Muscle layer of duodenum (tissue), 2 donors: ENCODE measurements at regions not wholly inside any gene's neighbourhood (a gene's known extent, or its start where the extent isn't known, plus 50 kb on each side); places are given as distances from the start of the nearest gene placed in this dataset.

Source experiments
- H3K27ac ChIP-seq: one replicate; pipeline ENCODE4 v1.7.0; 2013; ENCODE audit warnings: mild to moderate bottlenecking, low read length
- H3K27me3 ChIP-seq: one replicate; pipeline ENCODE4 v1.7.0; 2013; ENCODE audit warnings: low read depth, mild to moderate bottlenecking, control low read depth, low read length
- H3K36me3 ChIP-seq, 2 donors: one replicate each; pipeline ENCODE4 v1.7.0; 2013; ENCODE audit warnings: low read length in 2 of 2, control low read depth in 1 of 2, mild to moderate bottlenecking in 1 of 2; ENCODE audit not compliant: insufficient read depth in 2 of 2, control insufficient read depth in 1 of 2
- H3K4me1 ChIP-seq, 2 donors: one replicate each; pipeline ENCODE4 v1.7.0; 2013; ENCODE audit warnings: low read length in 2 of 2, mild to moderate bottlenecking in 2 of 2, control low read depth in 1 of 2, moderate library complexity in 1 of 2; ENCODE audit not compliant: insufficient read depth in 2 of 2, control insufficient read depth in 1 of 2
- H3K4me3 ChIP-seq, 2 donors: one replicate each; pipeline ENCODE4 v1.7.0; 2013; ENCODE audit warnings: low read length in 2 of 2, low read depth in 1 of 2, mild to moderate bottlenecking in 1 of 2
- H3K9me3 ChIP-seq, 2 donors: one replicate each; pipeline ENCODE4 v1.7.0; 2013; ENCODE audit warnings: low read length in 2 of 2, control low read depth in 1 of 2, mild to moderate bottlenecking in 1 of 2; ENCODE audit not compliant: control insufficient read depth in 1 of 2
- donor health status: healthy.

DNA sequence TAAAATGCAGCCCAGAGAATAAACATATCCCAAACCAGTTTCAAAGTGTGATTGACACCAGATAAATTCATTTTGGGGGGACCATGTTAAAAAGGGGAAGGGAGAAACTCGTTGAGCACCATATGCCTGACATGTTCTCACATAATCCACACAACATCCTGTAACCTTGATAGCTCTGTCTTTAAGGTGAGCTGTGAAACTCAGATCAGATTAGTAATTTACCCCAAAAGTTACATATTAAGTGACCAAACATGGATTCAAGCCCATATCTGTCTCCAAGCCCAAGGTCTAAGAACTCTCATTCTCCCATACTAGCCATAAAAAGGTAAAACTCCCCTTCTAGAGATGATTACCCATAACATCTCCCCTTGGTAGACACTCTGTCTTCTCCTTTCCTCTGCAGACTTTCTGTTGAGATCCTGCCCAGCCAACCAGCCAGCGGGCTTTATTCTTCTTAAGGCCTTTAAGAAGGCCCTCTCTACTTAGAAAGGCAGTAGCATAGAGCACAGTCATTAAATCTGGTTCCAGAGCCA, 150.7 kb downstream of the CCDC34 start:
- Histone ChIP-seq H3K4me3 (no peak overlapping the region), H3K9me3 (no peaks in the 10 kb centered on the region), H3K4me1 (peaks cover 15 to 20% of the 10 kb centered on the region in 2 donors), H3K27ac (no peak overlapping the region), H3K36me3 (no peaks in the 10 kb centered on the region), H3K27me3 (no peaks in the 10 kb centered on the region)

DNA sequence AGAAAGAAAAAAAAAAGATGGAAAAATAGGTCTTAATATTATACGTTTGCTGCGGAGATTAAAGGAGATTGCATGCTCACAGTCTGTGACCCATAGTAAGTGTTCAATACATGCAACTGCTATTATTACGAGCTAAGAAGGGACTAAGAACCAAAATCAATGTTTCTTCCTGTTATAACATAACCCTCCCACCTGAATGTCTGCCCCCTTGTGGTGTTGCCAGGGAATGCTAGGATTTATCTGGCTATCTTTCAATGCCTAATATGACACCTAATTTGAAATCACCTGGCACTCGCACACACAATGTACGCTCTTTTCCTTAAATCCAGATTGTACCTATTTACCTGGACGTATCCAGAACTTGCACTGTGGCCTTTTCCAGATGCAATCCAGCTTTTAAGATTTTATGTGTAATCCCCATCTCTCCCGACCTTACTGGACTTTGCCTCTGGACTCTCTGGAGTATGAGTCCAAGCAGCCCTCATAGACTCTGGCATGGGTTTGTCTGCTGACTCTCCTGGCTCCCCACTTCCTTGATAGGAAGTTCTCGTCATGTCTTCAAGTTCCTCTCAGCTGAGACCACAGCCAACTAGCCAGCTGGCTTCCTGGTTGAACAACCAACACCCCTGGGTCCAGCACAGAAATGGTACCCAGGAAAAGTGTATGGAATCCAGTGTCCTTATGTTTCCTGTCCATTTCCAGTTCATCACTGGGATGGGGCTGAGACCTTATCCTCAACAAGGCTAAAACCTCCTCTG, 151.5 kb downstream of the CCDC34 start:
- Histone ChIP-seq H3K27me3 (no peaks in the 10 kb centered on the region), H3K4me1 (peaks cover 15% of the 10 kb centered on the region in 2 donors), H3K36me3 (no peaks in the 10 kb centered on the region), H3K27ac (no peak overlapping the region), H3K9me3 (no peaks in the 10 kb centered on the region), H3K4me3 (no peak overlapping the region)

DNA sequence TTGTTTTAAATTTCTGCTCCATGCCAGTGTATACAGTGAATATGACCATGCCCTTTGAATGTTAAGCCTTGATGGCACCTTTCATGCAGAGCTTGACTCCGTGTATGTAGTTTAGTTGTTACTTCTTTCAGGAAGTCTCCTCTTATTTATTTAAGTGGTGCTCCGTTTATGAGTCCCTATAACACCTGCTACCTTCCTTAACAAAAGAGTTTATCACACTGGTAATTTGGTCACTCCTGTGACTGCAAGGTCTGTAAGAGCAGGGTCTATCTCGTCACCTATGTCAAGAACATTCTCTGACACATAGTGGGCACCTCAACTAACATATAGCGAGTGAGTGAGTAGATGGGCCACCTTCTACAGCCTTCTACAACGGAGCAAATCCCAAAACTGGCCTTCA, 152.5 kb downstream of the CCDC34 start:
- no peak overlapping the region for H3K27ac ChIP-seq
- H3K36me3 ChIP-seq, result no peaks in the 10 kb centered on the region
- peaks cover 4% of the 10 kb centered on the region in 2 donors for H3K4me1 ChIP-seq

DNA sequence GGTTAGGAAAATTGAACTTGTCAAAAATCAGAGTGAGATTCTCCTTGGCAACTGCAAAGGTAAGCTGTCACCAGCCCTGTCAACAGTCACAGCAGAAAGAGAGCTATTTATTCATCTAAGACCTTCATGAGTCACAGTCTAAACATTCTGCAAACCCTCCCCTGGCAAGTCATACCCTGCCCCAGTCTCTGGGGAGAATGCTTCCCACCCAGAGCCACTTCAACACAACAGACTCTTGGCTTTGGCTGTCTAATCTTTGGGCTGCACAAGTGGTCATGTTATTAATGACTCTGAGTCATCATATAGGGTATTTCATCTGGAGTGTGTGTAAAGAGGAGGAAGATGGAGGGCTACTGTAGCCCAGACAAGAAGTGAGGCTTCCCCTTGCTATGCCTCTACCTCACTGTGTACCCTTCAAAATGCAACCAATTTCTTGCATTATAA, 153.4 kb downstream of the CCDC34 start:
- no peaks in the 10 kb centered on the region for H3K9me3 ChIP-seq
- no peak overlapping the region for H3K27ac ChIP-seq
- peaks cover 0 to 3% of the 10 kb centered on the region in 2 donors for H3K4me1 ChIP-seq
- H3K27me3 ChIP-seq, result no peaks in the 10 kb centered on the region
- no peaks in the 10 kb centered on the region for H3K36me3 ChIP-seq
- H3K4me3 ChIP-seq, result no peak overlapping the region

More for the DNA sequence above, 152.5 kb downstream of the CCDC34 start:
- Histone ChIP-seq H3K9me3 (no peaks in the 10 kb centered on the region), H3K4me3 (no peak overlapping the region), H3K27me3 (no peaks in the 10 kb centered on the region)

DNA sequence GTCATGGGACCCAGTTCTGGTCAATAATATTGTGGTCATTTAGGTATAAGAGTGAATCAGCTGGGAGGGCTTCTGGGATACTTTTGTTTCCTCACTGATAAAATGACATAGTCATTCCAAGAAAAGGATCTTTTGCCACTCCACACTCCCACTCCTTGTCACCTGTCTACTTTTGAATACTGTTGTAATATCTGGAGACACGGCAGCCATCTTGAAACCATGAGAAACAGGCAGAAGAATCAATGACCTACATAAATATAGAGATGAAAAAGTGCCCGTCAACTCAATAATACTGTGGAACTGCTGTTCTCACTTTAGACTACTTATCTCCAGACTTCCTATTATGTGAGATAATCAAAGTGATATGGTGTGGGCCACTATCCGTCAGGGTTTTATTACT, 154.2 kb downstream of the CCDC34 start:
- Histone ChIP-seq H3K4me3 (no peak overlapping the region), H3K27ac (no peak overlapping the region), H3K4me1 (peaks cover 0 to 3% of the 10 kb centered on the region in 2 donors), H3K9me3 (no peaks in the 10 kb centered on the region), H3K36me3 (no peaks in the 10 kb centered on the region), H3K27me3 (no peaks in the 10 kb centered on the region)

DNA sequence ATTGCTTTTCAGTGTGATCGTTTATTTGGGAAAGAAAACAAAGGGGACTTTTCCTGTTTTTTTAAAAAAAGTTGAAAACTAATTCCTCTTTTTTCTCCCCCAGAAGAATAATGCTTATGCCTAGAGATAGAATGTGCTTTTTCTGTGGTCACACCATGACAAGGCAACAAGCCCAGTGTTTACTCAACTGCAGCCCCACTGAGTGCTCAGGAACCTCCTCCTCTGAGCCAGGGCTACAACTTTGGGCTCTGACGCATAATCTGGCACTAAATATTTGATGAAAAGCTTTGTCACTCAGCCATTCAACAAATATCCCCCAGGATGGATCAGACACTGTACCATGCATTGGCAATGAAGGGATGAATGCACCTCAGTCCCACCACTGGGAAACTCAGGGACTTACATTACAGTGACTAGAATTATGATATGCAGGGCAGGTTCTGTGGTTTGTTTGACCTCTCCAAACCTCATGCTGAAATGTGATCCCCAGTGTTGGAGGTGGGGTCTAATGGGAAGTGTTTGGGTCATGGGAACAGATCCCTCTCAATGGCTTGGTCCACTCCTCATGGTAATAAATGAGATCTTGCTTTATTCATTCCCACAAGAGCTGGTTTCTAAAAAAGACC, 155.9 kb downstream of the CCDC34 start:
- Histone ChIP-seq H3K27me3 (no peaks in the 10 kb centered on the region), H3K4me1 (peaks cover 4% of the 10 kb centered on the region in 2 donors), H3K4me3 (no peak overlapping the region), H3K9me3 (no peaks in the 10 kb centered on the region), H3K36me3 (no peaks in the 10 kb centered on the region), H3K27ac (no peak overlapping the region)

DNA sequence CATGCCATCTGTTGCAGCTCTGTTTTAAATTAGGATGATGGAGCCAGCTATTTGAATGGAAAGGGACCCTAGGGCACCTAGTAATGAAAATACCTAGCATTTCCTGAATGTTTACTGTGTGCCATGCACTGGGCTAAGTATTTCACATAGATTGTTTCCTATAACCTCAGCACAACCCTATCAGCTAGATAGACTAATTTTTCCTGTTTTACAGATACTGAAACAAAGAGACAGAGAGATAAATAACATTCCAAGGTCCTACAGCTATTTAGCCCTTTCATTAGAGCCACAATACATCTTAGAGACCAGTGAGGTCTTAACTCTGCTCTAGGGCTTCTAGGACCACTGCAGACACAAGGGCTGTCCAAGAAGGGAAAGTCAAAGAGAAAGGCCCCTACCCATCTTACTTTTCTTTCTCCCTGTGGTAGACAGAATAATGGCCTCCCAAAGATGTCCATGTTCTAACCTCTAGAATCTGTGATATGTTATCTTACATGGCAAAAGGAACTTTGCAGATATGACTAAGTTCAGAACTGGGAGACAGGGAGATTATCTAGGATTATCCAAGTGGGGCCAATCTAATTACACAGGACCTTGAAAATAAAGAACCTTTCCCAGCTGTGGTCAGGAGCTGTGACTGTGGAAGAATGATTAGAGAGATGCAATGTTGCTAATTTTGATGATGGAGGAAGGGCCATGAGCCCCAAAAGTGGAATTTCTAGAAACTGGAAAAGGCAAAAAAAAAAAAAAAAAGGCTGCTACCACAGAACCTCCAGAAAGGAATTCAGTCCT, 157.0 kb downstream of the CCDC34 start:
- Histone ChIP-seq H3K27me3 (no peaks in the 10 kb centered on the region), H3K4me1 (peaks cover 10 to 16% of the 10 kb centered on the region in 2 donors), H3K4me3 (no peak overlapping the region), H3K36me3 (no peaks in the 10 kb centered on the region), H3K9me3 (no peaks in the 10 kb centered on the region), H3K27ac (no peak overlapping the region)

DNA sequence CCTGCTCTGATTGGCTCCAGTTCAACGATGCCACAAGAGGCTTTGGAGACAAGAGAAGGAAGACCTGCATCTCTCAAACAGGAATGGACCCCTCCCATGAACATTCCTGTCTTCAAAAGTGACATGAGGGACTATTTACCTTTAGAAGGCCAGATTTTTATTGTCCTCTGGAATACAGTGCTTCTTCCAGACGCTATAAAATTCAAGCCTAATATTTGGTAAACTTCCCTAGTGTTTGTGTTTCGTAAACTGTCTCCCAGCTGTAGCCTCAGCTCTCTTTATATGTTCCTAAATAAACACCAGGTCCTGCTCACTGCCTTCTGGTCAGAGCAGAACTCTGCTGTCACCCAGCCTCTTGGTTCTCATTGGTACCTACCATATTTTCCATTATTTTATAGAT, 157.8 kb downstream of the CCDC34 start:
- no peak overlapping the region for H3K4me3 ChIP-seq
- H3K27me3 ChIP-seq, result no peaks in the 10 kb centered on the region
- H3K4me1 ChIP-seq, result peaks cover 10 to 16% of the 10 kb centered on the region in 2 donors
- no peak overlapping the region for H3K27ac ChIP-seq
- no peaks in the 10 kb centered on the region for H3K9me3 ChIP-seq
- no peaks in the 10 kb centered on the region for H3K36me3 ChIP-seq

DNA sequence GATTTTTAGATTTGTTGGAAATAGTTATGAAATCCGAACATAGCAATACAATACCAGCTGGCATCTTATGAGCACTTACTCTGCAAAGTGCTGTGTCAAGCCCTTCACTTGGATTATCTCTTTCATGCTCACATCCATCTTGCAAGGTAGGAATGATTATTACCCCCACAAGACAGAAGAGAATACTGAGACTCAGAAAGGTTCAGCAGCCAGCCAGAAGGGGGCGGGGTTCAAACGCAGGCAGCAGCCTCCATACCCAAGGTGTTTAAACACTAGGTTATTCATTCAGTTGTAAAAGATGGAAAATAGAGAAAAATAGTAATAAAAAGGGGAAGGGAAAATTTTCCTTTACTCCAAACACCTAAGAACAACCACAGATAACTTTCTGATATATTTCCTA, 158.5 kb downstream of the CCDC34 start:
- no peak overlapping the region for H3K27ac ChIP-seq
- H3K27me3 ChIP-seq, result no peaks in the 10 kb centered on the region
- no peaks in the 10 kb centered on the region for H3K36me3 ChIP-seq
- H3K4me1 ChIP-seq, result peaks cover 10 to 16% of the 10 kb centered on the region in 2 donors
- no peak overlapping the region for H3K4me3 ChIP-seq
- no peaks in the 10 kb centered on the region for H3K9me3 ChIP-seq

DNA sequence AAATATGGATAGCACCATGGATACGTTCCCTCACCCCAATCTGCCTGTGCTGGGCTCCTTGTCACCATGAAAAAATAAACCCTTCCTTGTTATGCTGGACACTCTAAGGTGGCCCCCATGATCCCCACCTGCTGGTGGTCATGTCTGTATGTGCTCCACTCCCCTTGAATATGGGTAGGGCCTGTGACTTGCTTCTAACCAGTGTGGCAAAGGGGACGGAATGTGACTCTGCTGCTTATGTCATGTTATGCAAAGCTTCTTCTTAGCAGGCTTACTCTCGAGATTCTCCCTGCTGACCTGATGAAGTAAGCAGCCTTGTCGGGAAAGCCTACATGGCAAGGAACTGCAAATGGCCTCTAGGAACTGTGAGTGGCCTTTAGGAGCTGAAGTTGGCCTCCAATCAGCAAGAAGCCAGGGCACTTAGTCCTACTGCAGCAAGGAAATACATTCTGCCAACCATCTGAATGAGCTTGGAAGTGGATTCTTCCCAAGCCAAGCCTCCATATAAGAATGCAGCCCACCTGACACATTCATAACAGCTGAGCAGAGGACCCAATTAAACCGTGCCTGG, 159.9 kb downstream of the CCDC34 start:
- no peaks in the 10 kb centered on the region for H3K27me3 ChIP-seq
- H3K4me3 ChIP-seq, result no peak overlapping the region
- no peaks in the 10 kb centered on the region for H3K36me3 ChIP-seq
- no peak overlapping the region for H3K27ac ChIP-seq
- no peaks in the 10 kb centered on the region for H3K9me3 ChIP-seq
- peaks cover 10 to 16% of the 10 kb centered on the region in 2 donors for H3K4me1 ChIP-seq
